H9 (cell line): ENCODE measurements at regions not wholly inside any gene's neighbourhood (a gene's known extent, or its start where the extent isn't known, plus 50 kb on each side); places are given as distances from the start of the nearest gene placed in this dataset.

Experiments used
- DNase-seq: peaks from one replicate; pipeline ENCODE4 v3.0.0-alpha.2; 2017
- H2AFZ ChIP-seq: one replicate; pipeline ENCODE4 v1.6.1; 2013; ENCODE audit warnings: mild to moderate bottlenecking, low read length, control low read depth, moderate library complexity
- H2AK5ac ChIP-seq: 2 replicates; pipeline ENCODE4 v1.6.1; 2013; ENCODE audit warnings: low read length, control low read depth, mixed read lengths; ENCODE audit not compliant: insufficient read length
- H2BK120ac ChIP-seq: one replicate; pipeline ENCODE4 v1.6.1; 2013; ENCODE audit warnings: low read depth, mild to moderate bottlenecking, low read length, control low read depth, inconsistent platforms; ENCODE audit not compliant: poor library complexity, severe bottlenecking
- H2BK12ac ChIP-seq: 2 replicates; pipeline ENCODE4 v1.6.1; 2013; ENCODE audit warnings: low read length, control low read depth, mixed read lengths, low read depth; ENCODE audit not compliant: insufficient read length
- H2BK15ac ChIP-seq: 2 replicates; pipeline ENCODE4 v1.6.1; 2013; ENCODE audit warnings: low read depth, low read length, control low read depth
- H2BK20ac ChIP-seq: one replicate; pipeline ENCODE4 v1.6.1; 2013; ENCODE audit warnings: low read depth, mild to moderate bottlenecking, low read length, control low read depth, inconsistent platforms; ENCODE audit not compliant: poor library complexity, severe bottlenecking
- H2BK5ac ChIP-seq: 2 replicates; pipeline ENCODE4 v1.6.1; 2013; ENCODE audit warnings: low read length, control low read depth, mixed read lengths; ENCODE audit not compliant: insufficient read length
- H3K14ac ChIP-seq: 2 replicates; pipeline ENCODE4 v1.6.1; 2013; ENCODE audit warnings: low read length, control low read depth; ENCODE audit not compliant: insufficient read depth
- H3K18ac ChIP-seq: 2 replicates; pipeline ENCODE4 v1.6.1; 2013; ENCODE audit warnings: low read depth, mild to moderate bottlenecking, mixed read lengths, low read length, control low read depth; ENCODE audit not compliant: insufficient read length
- H3K23ac ChIP-seq: 2 replicates; pipeline ENCODE4 v1.6.1; 2013; ENCODE audit warnings: low read length, control low read depth, mixed read lengths, low read depth; ENCODE audit not compliant: insufficient read length
- H3K23me2 ChIP-seq: 2 replicates; pipeline ENCODE4 v1.6.1; 2013; ENCODE audit warnings: low read depth, mild to moderate bottlenecking, mixed read lengths, low read length, control low read depth; ENCODE audit not compliant: insufficient read length, poor library complexity, severe bottlenecking
- H3K27ac ChIP-seq: 2 replicates; pipeline ENCODE4 v1.5.1; 2013; ENCODE audit warnings: low read length, control low read depth, mixed read lengths, low read depth; ENCODE audit not compliant: insufficient read length
- H3K27me3 ChIP-seq: 2 replicates; pipeline ENCODE4 v1.6.1; 2013; ENCODE audit warnings: low read length, control low read depth, inconsistent platforms; ENCODE audit not compliant: insufficient read depth
- H3K4ac ChIP-seq: 2 replicates; pipeline ENCODE4 v1.6.1; 2013; ENCODE audit warnings: low read depth, mild to moderate bottlenecking, control low read depth, inconsistent platforms, low read length, moderate library complexity
- H3K4me1 ChIP-seq: 2 replicates; pipeline ENCODE4 v1.6.1; 2013; ENCODE audit warnings: low read length, control low read depth, inconsistent platforms; ENCODE audit not compliant: insufficient read depth
- H3K4me2 ChIP-seq: 2 replicates; pipeline ENCODE4 v1.6.1; 2013; ENCODE audit warnings: low read length, control low read depth, mixed read lengths; ENCODE audit not compliant: insufficient read length, insufficient read depth
- H3K56ac ChIP-seq: 2 replicates; pipeline ENCODE4 v1.6.1; 2013; ENCODE audit warnings: low read depth, mild to moderate bottlenecking, mixed read lengths, low read length, control low read depth; ENCODE audit not compliant: insufficient read length
- H3K79me1 ChIP-seq: 2 replicates; pipeline ENCODE4 v1.6.1; 2013; ENCODE audit warnings: low read depth, mild to moderate bottlenecking, moderate library complexity, low read length, control low read depth, inconsistent platforms; ENCODE audit not compliant: insufficient read depth, poor library complexity, severe bottlenecking
- H3K79me2 ChIP-seq: 2 replicates; pipeline ENCODE4 v1.6.1; 2013; ENCODE audit warnings: low read length, control low read depth, inconsistent platforms; ENCODE audit not compliant: insufficient read depth
- H3K9ac ChIP-seq: 2 replicates; pipeline ENCODE4 v1.6.1; 2013; ENCODE audit warnings: low read length, control low read depth, mixed read lengths; ENCODE audit not compliant: insufficient read length; ENCODE audit errors: extremely low read depth
- H3K9me3 ChIP-seq: one replicate; pipeline ENCODE4 v1.6.1; 2013; ENCODE audit warnings: low read depth, low read length, inconsistent platforms; ENCODE audit not compliant: control insufficient read depth
- H3T11ph ChIP-seq: one replicate; pipeline ENCODE4 v1.6.1; 2013; ENCODE audit warnings: mild to moderate bottlenecking, low read length, control low read depth, inconsistent platforms
- H4K20me1 ChIP-seq: one replicate; pipeline ENCODE4 v1.6.1; 2013; ENCODE audit not compliant: control insufficient read depth, insufficient read length, insufficient read depth
- H4K5ac ChIP-seq: 2 replicates; pipeline ENCODE4 v1.6.1; 2013; ENCODE audit warnings: low read depth, mild to moderate bottlenecking, mixed read lengths, low read length, control low read depth; ENCODE audit not compliant: insufficient read length
- H4K8ac ChIP-seq: replicated peaks from 2 replicates; pipeline ENCODE4 v1.6.1; 2013; ENCODE audit warnings: low read length, control low read depth, mixed read lengths, low read depth; ENCODE audit not compliant: insufficient read length
- H4K91ac ChIP-seq: 2 replicates; pipeline ENCODE4 v1.6.1; 2013; ENCODE audit warnings: low read depth, mild to moderate bottlenecking, moderate library complexity, mixed read lengths, low read length, control low read depth; ENCODE audit not compliant: insufficient read length
- H3K27ac Mint-ChIP-seq, 3 experiments: 2 replicates in 2 of 3; 3 replicates in 1 of 3; pipeline ENCODE4 v1.8.0; 2020 to 2021; ENCODE audit warnings: mixed read lengths in 3 of 3, mild to moderate bottlenecking in 1 of 3, moderate library complexity in 1 of 3
- H3K27me3 Mint-ChIP-seq: 2 replicates; pipeline ENCODE4 v1.8.0; 2021; ENCODE audit warnings: low read depth, mild to moderate bottlenecking, moderate library complexity, mixed read lengths
- H3K36me3 Mint-ChIP-seq, 3 experiments: 2 replicates in 2 of 3; 3 replicates in 1 of 3; pipeline ENCODE4 v1.8.0; 2020 to 2021; ENCODE audit warnings: low read depth in 3 of 3, mixed read lengths in 3 of 3; ENCODE audit not compliant: insufficient read depth in 1 of 3
- H3K4me1 Mint-ChIP-seq, 2 experiments: 2 replicates each; pipeline ENCODE4 v1.8.0; 2020; ENCODE audit warnings: mixed read lengths in 2 of 2
- H3K4me3 Mint-ChIP-seq, 2 experiments: 2 replicates in 1 of 2; 3 replicates in 1 of 2; pipeline ENCODE4 v1.8.0; 2020 to 2021; ENCODE audit warnings: mild to moderate bottlenecking in 2 of 2, mixed read lengths in 2 of 2, moderate library complexity in 1 of 2
- H3K9me3 Mint-ChIP-seq, 2 experiments: 2 replicates in 1 of 2; 3 replicates in 1 of 2; pipeline ENCODE4 v1.8.0; 2020; ENCODE audit warnings: mild to moderate bottlenecking in 2 of 2, mixed read lengths in 2 of 2, moderate library complexity in 1 of 2
- CTCF ChIP-seq: fragments of 200-600 bp; sonication (generic); conservative IDR thresholded peaks from 3 replicates; pipeline ENCODE4 v1.8.0; 2021; ENCODE audit warnings: antibody characterized with exemption, mild to moderate bottlenecking
- WGBS: extraction: QIAGEN DNeasy Blood & Tissue Kit; methylation state at CpG from one replicate; pipeline ENCODE4 v1.1.7; 2013; ENCODE audit warnings: missing lambda C conversion rate, low lambda C conversion rate, mixed read lengths; ENCODE audit not compliant: insufficient read length; ENCODE audit errors: extremely low coverage; 5-methylcytosine and 5-hydroxymethylcytosine counted together

GRCh38 chr20:50264534-50265145 lies 74.0 kb downstream of the CEBPB start:
- no peaks in the 10 kb centered on the region for H3K9me3 ChIP-seq
- H3K27ac ChIP-seq: no peak overlapping the region
- no peaks in the 10 kb centered on the region for H3K4me1 ChIP-seq
- Mint-ChIP-seq H3K36me3 (no peaks in the 10 kb centered on the region), H3K4me3 (no peak overlapping the region), H3K27me3 (no peaks in the 10 kb centered on the region), H3K4me1 (peaks cover 23 to 31% of the 10 kb centered on the region in 2 experiments), H3K9me3 (no peaks in the 10 kb centered on the region), H3K27ac (no peak overlapping the region)
- H3K27me3 ChIP-seq: no peaks in the 10 kb centered on the region
- no peak overlapping the region for H2AK5ac ChIP-seq
- no peak overlapping the region for H2BK5ac ChIP-seq
- H3K4me2 ChIP-seq: no peak overlapping the region
- no peak overlapping the region for H4K91ac ChIP-seq
- no peak overlapping the region for H2AFZ ChIP-seq
- H3K4ac ChIP-seq: no peak overlapping the region
- DNase-seq: no peak
- H2BK20ac ChIP-seq: no peak overlapping the region
- H3K79me1 ChIP-seq: no peaks in the 10 kb centered on the region
- H3K9ac ChIP-seq: no peak overlapping the region
- TF ChIP-seq CTCF: no peak
- H3K18ac ChIP-seq: no peak overlapping the region
- H2BK120ac ChIP-seq: no peak overlapping the region
- no CpG with 5 or more reads among the region's 13 CpGs for WGBS
- H4K8ac ChIP-seq: no peak overlapping the region
- no peaks in the 10 kb centered on the region for H3K23me2 ChIP-seq
- no peak overlapping the region for H3K23ac ChIP-seq
- no peak overlapping the region for H2BK15ac ChIP-seq
- no peaks in the 10 kb centered on the region for H4K20me1 ChIP-seq
- H3T11ph ChIP-seq: no peak overlapping the region
- no peak overlapping the region for H3K56ac ChIP-seq
- H2BK12ac ChIP-seq: no peak overlapping the region
- H3K14ac ChIP-seq: no peak overlapping the region; the same call in 1 of the 2 replicates
- no peaks in the 10 kb centered on the region for H3K79me2 ChIP-seq
- H4K5ac ChIP-seq: no peak overlapping the region
